ENCODE measurements at regions not wholly inside any gene's neighbourhood (a gene's known extent, or its start where the extent isn't known, plus 50 kb on each side); places are given as distances from the start of the nearest gene placed in this dataset.

GRCh38 chr5:174827558-174827957 is 103.2 kb downstream of the MSX2 start:
- no peaks in the 10 kb centered on the region for H3K9me3 ChIP-seq (ENCODE audit: control insufficient read depth, insufficient read depth, low read length)
- DNase-seq (ENCODE audit: low read depth in 4 of 6, low spot score in 6 of 6), result no peak
- no peak overlapping the region for H3K4me3 ChIP-seq (ENCODE audit: low read depth, low read length)
- H3K4me1 ChIP-seq (ENCODE audit: control insufficient read depth, insufficient read depth, low read length), result no peaks in the 10 kb centered on the region
- no peak overlapping the region for H3K27ac ChIP-seq (ENCODE audit: low read depth, low read length)
- H3K36me3 ChIP-seq (ENCODE audit: control insufficient read depth, insufficient read depth, low read length), result no peaks in the 10 kb centered on the region
- H3K27me3 ChIP-seq (ENCODE audit: control insufficient read depth, insufficient read depth, low read length), result no peaks in the 10 kb centered on the region
- 89% methylated on average over 3 of the region's 6 CpGs for whole genome bisulfite sequencing (ENCODE audit: insufficient coverage)

DNA sequence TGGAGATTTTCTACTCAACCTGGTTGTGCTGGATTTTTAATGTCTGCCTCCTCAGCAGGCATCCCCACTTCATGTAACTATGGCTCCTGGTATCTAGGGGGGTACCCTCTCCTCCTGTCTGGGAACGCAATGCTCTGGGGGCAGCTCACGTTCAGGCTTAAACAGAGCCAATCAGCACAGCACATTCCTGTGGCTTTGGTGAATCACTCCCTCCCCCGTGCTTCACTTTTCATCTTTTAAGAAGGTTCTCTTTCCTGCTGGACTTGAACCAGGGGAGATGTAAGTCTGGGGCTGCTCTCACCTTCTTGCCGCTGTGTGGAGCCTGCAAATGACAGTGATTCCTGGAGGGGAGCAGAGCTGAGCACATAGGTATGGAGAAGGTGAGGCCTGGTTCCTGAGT is 101.2 kb downstream of the MSX2 start:
- 75% methylated on average over 3 of the region's 4 CpGs for WGBS (ENCODE audit: insufficient coverage)
- H3K9me3 ChIP-seq (ENCODE audit: control insufficient read depth, insufficient read depth, low read length), result no peaks in the 10 kb centered on the region
- DNase-seq (ENCODE audit: low read depth in 4 of 6, low spot score in 6 of 6), result no peak
- H3K4me3 ChIP-seq (ENCODE audit: low read depth, low read length), result no peak overlapping the region
- H3K4me1 ChIP-seq (ENCODE audit: control insufficient read depth, insufficient read depth, low read length), result no peaks in the 10 kb centered on the region
- no peak overlapping the region for H3K27ac ChIP-seq (ENCODE audit: low read depth, low read length)
- H3K27me3 ChIP-seq (ENCODE audit: control insufficient read depth, insufficient read depth, low read length), result no peaks in the 10 kb centered on the region
- H3K36me3 ChIP-seq (ENCODE audit: control insufficient read depth, insufficient read depth, low read length), result no peaks in the 10 kb centered on the region

DNA sequence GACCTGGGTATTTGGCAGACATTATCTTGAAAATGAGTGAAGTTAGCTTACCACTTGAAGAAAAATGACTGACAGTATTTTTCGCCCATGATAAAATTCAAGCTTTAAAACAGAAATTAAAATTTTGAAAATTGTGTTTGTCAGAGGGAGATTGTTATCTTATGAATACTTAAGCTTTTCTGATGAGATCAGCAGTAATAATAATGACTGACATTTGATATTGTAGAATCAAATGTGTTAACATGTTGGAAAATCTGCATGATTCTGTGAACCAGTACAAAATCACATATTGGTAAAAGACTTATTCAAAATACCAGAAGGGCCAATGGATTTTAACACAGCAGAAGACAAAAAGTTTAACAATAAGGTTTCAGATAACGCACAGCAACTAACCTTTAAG is 94.0 kb downstream of the MSX2 start:
- H3K4me3 ChIP-seq (ENCODE audit: low read depth, low read length), result no peak overlapping the region
- no peaks in the 10 kb centered on the region for H3K36me3 ChIP-seq (ENCODE audit: control insufficient read depth, insufficient read depth, low read length)
- H3K27ac ChIP-seq (ENCODE audit: low read depth, low read length), result no peak overlapping the region
- WGBS (ENCODE audit: insufficient coverage), result no CpG with 5 or more reads among the region's 2 CpGs
- no peaks in the 10 kb centered on the region for H3K4me1 ChIP-seq (ENCODE audit: control insufficient read depth, insufficient read depth, low read length)
- H3K27me3 ChIP-seq (ENCODE audit: control insufficient read depth, insufficient read depth, low read length), result no peaks in the 10 kb centered on the region
- no peak for DNase-seq (ENCODE audit: low read depth in 4 of 6, low spot score in 6 of 6)
- peaks cover 2% of the 10 kb centered on the region for H3K9me3 ChIP-seq (ENCODE audit: control insufficient read depth, insufficient read depth, low read length)

DNA sequence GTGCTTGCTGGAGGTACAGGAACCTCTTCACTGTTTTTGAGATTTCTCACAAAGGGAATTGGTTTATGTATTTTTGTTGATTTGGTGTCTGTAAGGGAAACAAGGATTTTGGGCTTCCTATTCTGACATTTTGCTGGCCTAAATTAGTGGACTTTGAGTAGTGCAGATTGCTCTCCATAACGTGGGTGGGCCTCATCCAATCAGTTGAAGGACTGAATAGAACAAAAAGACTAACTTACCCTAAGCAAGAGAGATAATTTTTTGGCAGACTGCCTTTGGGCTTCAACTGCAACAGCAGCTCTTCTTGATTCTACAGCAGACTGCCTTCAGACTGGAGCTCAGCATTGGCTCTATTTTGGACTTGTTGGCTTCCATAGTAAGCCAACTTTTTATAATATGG is 93.2 kb downstream of the MSX2 start:
- Histone ChIP-seq H3K27ac (ENCODE audit: low read depth, low read length) (no peak overlapping the region), H3K9me3 (ENCODE audit: control insufficient read depth, insufficient read depth, low read length) (peaks cover 2% of the 10 kb centered on the region), H3K4me3 (ENCODE audit: low read depth, low read length) (no peak overlapping the region), H3K36me3 (ENCODE audit: control insufficient read depth, insufficient read depth, low read length) (no peaks in the 10 kb centered on the region), H3K4me1 (ENCODE audit: control insufficient read depth, insufficient read depth, low read length) (no peaks in the 10 kb centered on the region), H3K27me3 (ENCODE audit: control insufficient read depth, insufficient read depth, low read length) (no peaks in the 10 kb centered on the region)
- no CpG with 5 or more reads among the region's 1 CpG for WGBS (ENCODE audit: insufficient coverage)
- DNase-seq (ENCODE audit: low read depth in 4 of 6, low spot score in 6 of 6), result no peak

GRCh38 chr5:174816858-174817257 is 92.5 kb downstream of the MSX2 start:
- Histone ChIP-seq H3K27ac (ENCODE audit: low read depth, low read length) (no peak overlapping the region), H3K4me1 (ENCODE audit: control insufficient read depth, insufficient read depth, low read length) (no peaks in the 10 kb centered on the region), H3K27me3 (ENCODE audit: control insufficient read depth, insufficient read depth, low read length) (no peaks in the 10 kb centered on the region), H3K9me3 (ENCODE audit: control insufficient read depth, insufficient read depth, low read length) (peaks cover 2% of the 10 kb centered on the region), H3K4me3 (ENCODE audit: low read depth, low read length) (no peak overlapping the region), H3K36me3 (ENCODE audit: control insufficient read depth, insufficient read depth, low read length) (no peaks in the 10 kb centered on the region)
- DNase-seq (ENCODE audit: low read depth in 4 of 6, low spot score in 6 of 6), result no peak
- WGBS (ENCODE audit: insufficient coverage), result no CpG with 5 or more reads among the region's 2 CpGs

DNA sequence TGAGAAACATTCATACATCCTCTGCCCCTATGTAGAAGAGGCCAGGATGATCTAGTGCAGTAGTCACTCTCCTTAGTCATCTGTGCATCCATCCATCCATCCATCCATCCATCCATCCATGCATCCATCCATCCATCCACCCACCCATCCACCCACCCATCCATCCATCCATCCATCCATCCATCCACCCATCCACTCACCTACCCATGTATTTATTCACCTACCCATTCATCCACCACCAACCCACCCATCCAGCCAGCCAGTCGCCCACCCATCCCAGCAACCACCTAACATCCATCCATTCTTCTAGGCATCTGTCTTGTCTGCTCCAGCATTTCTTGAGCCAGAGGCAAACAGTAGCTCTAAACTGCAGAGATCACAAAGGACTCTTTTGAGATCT is 87.1 kb downstream of the MSX2 start:
- no peak for DNase-seq (ENCODE audit: low read depth in 4 of 6, low spot score in 6 of 6)
- no peaks in the 10 kb centered on the region for H3K4me1 ChIP-seq (ENCODE audit: control insufficient read depth, insufficient read depth, low read length)
- 100% methylated on average over 1 of the region's 1 CpG for WGBS (ENCODE audit: insufficient coverage)
- no peaks in the 10 kb centered on the region for H3K27me3 ChIP-seq (ENCODE audit: control insufficient read depth, insufficient read depth, low read length)
- H3K36me3 ChIP-seq (ENCODE audit: control insufficient read depth, insufficient read depth, low read length), result no peaks in the 10 kb centered on the region
- no peak overlapping the region for H3K4me3 ChIP-seq (ENCODE audit: low read depth, low read length)
- H3K27ac ChIP-seq (ENCODE audit: low read depth, low read length), result no peak overlapping the region
- H3K9me3 ChIP-seq (ENCODE audit: control insufficient read depth, insufficient read depth, low read length), result peaks cover 2% of the 10 kb centered on the region

DNA sequence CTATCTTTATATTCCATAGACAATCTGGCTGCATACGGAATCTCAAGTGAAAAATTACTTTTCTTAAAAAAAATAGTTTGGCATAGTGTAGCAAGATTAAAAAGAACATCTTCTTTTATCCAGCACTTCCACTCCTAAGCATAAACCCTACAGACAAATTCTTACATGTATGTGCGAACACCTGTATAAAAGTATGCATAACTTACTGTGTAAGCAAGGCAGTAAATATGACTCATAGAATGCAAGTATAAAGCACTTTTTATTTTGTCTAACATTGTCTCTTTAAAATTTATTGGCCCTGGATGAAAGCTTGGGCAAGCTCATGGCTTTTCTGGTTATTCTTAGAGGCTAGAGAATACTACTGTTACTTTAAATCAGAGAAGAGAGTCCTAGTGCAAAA is 86.4 kb downstream of the MSX2 start:
- H3K9me3 ChIP-seq (ENCODE audit: control insufficient read depth, insufficient read depth, low read length), result peaks cover 2% of the 10 kb centered on the region

GRCh38 chr5:174807471-174807870 is 83.1 kb downstream of the MSX2 start:
- Histone ChIP-seq H3K4me1 (ENCODE audit: control insufficient read depth, insufficient read depth, low read length) (no peaks in the 10 kb centered on the region), H3K36me3 (ENCODE audit: control insufficient read depth, insufficient read depth, low read length) (no peaks in the 10 kb centered on the region), H3K4me3 (ENCODE audit: low read depth, low read length) (no peak overlapping the region), H3K27me3 (ENCODE audit: control insufficient read depth, insufficient read depth, low read length) (no peaks in the 10 kb centered on the region), H3K27ac (ENCODE audit: low read depth, low read length) (no peak overlapping the region), H3K9me3 (ENCODE audit: control insufficient read depth, insufficient read depth, low read length) (no peaks in the 10 kb centered on the region)
- DNase-seq (ENCODE audit: low read depth in 4 of 6, low spot score in 6 of 6), result no peak
- WGBS (ENCODE audit: insufficient coverage), result no CpG with 5 or more reads among the region's 4 CpGs

More for the DNA sequence above, 86.4 kb downstream of the MSX2 start:
- no peak overlapping the region for H3K27ac ChIP-seq (ENCODE audit: low read depth, low read length)
- no CpG with 5 or more reads among the region's 2 CpGs for WGBS (ENCODE audit: insufficient coverage)
- no peak for DNase-seq (ENCODE audit: low read depth in 4 of 6, low spot score in 6 of 6)
- no peak overlapping the region for H3K4me3 ChIP-seq (ENCODE audit: low read depth, low read length)
- no peaks in the 10 kb centered on the region for H3K27me3 ChIP-seq (ENCODE audit: control insufficient read depth, insufficient read depth, low read length)
- no peaks in the 10 kb centered on the region for H3K36me3 ChIP-seq (ENCODE audit: control insufficient read depth, insufficient read depth, low read length)
- no peaks in the 10 kb centered on the region for H3K4me1 ChIP-seq (ENCODE audit: control insufficient read depth, insufficient read depth, low read length)

DNA sequence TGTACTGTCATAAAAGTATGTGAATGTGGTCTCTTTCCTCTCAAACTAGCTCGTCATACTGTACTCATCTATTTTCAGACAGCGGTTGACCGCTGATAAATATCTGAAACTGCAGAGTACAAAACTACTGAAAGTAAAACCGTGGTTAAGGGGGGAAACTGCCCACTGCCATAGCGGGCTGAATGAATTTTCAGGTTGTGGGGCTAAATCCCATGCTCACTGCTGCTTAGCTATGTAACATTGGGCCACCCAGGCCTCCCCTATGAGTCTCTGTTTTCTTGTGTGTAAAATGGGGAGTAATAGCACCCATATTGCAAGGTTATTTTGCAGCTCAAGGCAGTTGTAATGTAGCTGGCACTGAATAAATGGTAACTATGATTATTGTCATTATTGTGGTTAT is 82.3 kb downstream of the MSX2 start:
- Histone ChIP-seq H3K27me3 (ENCODE audit: control insufficient read depth, insufficient read depth, low read length) (no peaks in the 10 kb centered on the region), H3K36me3 (ENCODE audit: control insufficient read depth, insufficient read depth, low read length) (no peaks in the 10 kb centered on the region), H3K27ac (ENCODE audit: low read depth, low read length) (no peak overlapping the region), H3K9me3 (ENCODE audit: control insufficient read depth, insufficient read depth, low read length) (no peaks in the 10 kb centered on the region), H3K4me3 (ENCODE audit: low read depth, low read length) (no peak overlapping the region), H3K4me1 (ENCODE audit: control insufficient read depth, insufficient read depth, low read length) (no peaks in the 10 kb centered on the region)
- WGBS (ENCODE audit: insufficient coverage), result 100% methylated on average over 1 of the region's 5 CpGs
- no peak for DNase-seq (ENCODE audit: low read depth in 4 of 6, low spot score in 6 of 6)

DNA sequence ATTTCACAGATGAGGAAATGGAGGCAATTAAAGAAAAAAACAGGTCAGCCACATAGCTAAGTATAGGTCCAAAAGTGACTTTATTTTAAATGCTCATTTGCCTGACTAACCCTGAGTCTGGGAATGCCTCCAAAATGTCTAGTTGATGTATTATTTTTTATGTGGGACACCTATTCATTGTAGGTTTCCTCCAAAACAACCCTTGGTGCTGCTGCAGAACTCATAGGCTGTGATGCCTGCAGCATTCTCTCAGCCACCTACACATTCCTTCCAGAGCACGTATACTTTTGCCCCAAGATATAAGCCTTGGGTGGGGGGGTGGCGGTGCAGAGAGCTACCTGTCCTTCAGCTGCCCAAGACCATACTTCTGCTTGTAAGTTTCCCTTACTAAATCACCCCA is 77.4 kb downstream of the MSX2 start:
- DNase-seq (ENCODE audit: low read depth in 4 of 6, low spot score in 6 of 6), result no peak

More for the DNA sequence above, 77.4 kb downstream of the MSX2 start:
- Histone ChIP-seq H3K4me1 (ENCODE audit: control insufficient read depth, insufficient read depth, low read length) (peaks cover 2% of the 10 kb centered on the region), H3K36me3 (ENCODE audit: control insufficient read depth, insufficient read depth, low read length) (no peaks in the 10 kb centered on the region), H3K27me3 (ENCODE audit: control insufficient read depth, insufficient read depth, low read length) (peaks cover 5% of the 10 kb centered on the region), H3K4me3 (ENCODE audit: low read depth, low read length) (no peak overlapping the region), H3K9me3 (ENCODE audit: control insufficient read depth, insufficient read depth, low read length) (no peaks in the 10 kb centered on the region), H3K27ac (ENCODE audit: low read depth, low read length) (no peak overlapping the region)
- WGBS (ENCODE audit: insufficient coverage), result no CpG with 5 or more reads among the region's 2 CpGs

Measured in spinal cord (tissue), 9 donors.